GM19035 (cell line): ENCODE measurements at regions not wholly inside any gene's neighbourhood (a gene's known extent, or its start where the extent isn't known, plus 50 kb on each side); places are given as distances from the start of the nearest gene placed in this dataset.
"Not testable (repeated sequence)": the region's sequence is repeated elsewhere in the genome, so short reads cannot be mapped to it uniquely, and the experiment has no call there.

Source experiments
- ATAC-seq: cut with Tn5 transposase; IDR thresholded peaks from one replicate; pipeline ENCODE4 v1.9.1; 2021; ENCODE audit not compliant: unreplicated experiment

- not testable (repeated sequence) for ATAC-seq
These were observed 190.3 kb downstream of the RAB11FIP2 start for GRCh38 chr10:117856426-117856825.

DNA sequence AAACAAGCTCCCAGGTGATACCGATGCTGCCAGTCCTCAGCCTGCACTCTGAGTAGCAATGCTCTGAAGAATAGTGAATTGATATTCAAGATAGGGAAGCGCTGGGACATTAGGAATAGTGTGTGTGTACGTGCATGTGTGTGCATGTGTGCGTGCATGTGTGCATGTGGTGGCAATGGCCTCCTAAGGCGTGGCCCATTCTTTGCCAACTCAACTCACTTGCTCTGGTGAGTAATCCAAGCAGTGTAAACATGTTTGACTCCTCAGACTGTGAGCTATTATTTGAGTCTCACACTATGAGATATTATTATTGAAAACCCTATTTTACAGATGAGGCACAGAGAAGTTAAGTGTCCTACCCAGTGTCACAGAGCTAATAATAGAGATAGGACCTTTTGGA is 186.6 kb downstream of the RAB11FIP2 start:
- ATAC-seq: no peak

DNA sequence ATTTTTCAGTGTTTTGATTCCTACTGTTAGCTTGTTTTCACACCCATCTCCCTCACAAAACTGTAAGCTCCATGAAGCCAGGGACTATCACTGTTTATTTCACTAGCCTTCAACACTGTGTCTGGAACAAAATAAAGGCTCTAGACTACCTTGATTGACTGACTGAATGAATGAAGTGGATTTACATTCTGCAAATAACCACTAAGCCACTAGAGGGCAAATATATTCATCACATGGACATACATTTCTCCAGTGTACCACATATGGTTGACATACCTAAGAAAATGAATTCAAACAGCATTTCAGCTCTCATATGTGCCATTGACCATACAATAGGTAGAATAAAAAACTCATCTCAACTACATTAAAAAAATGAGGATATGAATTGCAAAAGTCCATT is 185.9 kb downstream of the RAB11FIP2 start:
- no peak for ATAC-seq

DNA sequence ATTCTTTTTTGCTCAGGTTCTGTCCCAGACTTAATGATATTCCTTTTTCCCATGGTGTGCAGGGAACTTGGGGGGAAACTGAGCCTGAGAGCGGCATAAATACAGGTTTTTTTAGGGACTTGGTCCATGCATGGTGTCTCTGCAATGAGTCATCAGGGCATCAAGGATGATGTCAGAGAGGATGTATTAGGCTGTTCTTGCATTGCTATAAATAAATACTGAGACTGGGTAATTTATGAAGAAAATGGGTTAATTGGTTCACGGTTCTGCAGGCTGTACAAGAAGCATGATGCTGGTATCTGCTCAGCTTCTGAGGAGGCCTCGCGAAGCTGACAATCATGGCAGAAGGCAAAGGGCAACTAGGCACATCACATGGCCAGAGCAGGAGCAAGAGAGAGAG is 185.4 kb downstream of the RAB11FIP2 start:
- ATAC-seq: no peak

- no peak for ATAC-seq
These were observed 183.0 kb downstream of the RAB11FIP2 start for GRCh38 chr10:117863771-117864170.

GRCh38 chr10:117865945-117866344 is 180.8 kb downstream of the RAB11FIP2 start:
- ATAC-seq: no peak

GRCh38 chr10:117868151-117868550 is 178.6 kb downstream of the RAB11FIP2 start:
- ATAC-seq: no peak

DNA sequence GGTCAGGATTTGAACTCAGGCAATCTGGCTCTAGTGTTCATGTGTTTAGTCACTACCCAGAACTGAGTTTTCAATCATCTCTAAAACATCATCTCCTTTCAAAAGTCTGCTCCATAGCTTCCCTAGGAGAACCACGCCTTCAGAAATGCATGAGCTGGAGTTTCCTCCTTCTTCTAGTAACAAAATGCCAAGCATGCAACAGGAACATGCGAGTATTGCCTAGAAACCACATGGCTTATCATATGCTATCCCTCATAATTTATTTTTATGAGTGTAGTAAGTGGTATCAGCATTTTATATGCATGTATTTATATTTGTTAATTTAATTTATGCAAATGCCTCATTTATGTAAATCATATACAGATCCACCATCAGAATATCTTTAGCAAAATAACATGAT is 170.9 kb downstream of the RAB11FIP2 start:
- ATAC-seq: no peak

DNA sequence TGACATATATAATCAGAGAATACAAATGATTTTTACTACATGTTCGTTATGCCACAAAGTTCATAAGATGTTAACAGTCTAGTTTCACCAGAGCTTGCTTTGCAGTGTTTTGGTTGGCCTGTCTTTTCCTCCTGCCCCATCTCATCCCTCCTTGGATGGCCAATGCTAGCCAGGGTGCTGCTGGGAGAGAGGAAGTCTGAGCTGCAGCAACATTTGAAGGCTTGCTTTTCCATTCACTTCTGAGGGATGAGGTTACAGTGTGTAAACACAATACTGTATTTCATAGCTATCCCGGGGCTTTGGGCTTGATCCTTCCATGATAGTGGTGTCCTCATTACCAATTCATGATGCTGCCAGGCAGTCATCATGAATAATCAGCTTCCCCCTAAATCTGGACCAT is 170.5 kb downstream of the RAB11FIP2 start:
- no peak for ATAC-seq

- no peak for ATAC-seq
These were observed 168.1 kb downstream of the RAB11FIP2 start for GRCh38 chr10:117878626-117879025.

GRCh38 chr10:117884093-117884492 is 162.6 kb downstream of the RAB11FIP2 start:
- no peak for ATAC-seq

DNA sequence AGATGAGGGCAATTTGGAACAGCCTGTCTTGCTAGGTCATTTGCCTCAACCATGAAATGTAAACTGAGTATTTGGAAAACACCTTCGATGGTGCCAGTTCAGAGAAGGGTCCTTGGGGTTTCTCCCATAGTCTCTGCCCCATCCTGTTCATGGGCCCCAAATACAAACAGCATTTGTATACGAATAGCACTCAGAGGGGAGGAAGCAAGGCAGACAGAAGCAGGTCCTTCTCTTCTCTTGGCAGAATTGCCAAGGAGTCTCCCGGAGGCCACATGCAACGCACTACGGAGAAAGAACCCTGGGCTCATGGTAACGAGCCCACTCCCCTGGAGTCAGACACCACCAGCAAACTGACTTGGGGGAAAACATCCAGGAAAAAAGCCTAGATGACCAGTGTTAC is 162.1 kb downstream of the RAB11FIP2 start:
- ATAC-seq: no peak

DNA sequence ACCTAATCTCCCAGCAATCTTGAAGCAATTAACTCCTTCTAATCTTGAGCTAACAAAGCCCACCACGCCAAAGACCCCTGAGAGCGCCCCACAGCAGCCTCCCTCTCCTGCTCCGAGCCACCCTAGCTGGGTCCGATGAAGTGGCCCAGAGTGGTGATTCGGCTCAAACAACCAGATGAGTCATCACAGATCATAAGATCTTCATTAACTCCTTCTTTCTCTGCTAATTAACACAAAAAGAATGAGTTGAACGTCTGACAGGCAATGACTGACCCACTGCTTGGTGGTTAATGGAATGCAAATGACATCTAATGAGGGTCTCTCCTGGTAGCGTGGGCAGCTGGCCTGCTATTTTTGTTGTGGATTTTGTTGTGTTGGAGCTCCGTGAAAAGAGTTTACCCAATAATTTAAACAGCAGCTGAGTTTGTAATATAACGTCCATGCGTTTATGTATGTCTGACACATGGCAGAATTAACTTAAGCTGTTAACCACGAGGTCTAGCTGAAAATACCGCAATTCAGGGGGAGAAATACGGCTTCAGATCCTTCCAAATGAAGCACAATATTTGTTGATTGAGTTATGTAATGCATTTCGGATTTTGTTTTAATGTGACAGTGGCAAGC is 161.4 kb downstream of the RAB11FIP2 start:
- no peak for ATAC-seq

DNA sequence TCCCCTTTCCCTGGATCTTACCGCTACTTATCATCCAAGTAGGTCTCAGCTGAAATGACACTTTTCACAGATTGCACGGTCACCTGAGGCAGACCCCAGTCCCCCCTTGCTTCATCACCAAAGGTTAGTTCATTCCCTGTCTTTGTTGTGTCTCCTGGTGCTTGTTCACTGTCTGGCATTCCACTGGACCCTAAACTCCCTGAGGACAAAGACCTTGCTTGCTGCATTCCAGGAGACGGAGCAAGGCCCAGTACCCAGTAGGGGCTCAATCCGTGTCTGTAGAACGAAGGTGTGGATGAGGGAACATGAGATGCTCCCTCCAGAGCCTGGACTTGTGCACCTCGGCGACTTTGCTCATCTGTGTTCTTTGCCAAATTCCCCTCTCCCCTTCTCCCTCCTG is 160.0 kb downstream of the RAB11FIP2 start:
- no peak for ATAC-seq

GRCh38 chr10:117889664-117890063 is 157.1 kb downstream of the RAB11FIP2 start:
- ATAC-seq: no peak

GRCh38 chr10:117892681-117893220 is 154.0 kb downstream of the RAB11FIP2 start:
- no peak for ATAC-seq

- no peak for ATAC-seq
These were observed 152.4 kb downstream of the RAB11FIP2 start for GRCh38 chr10:117894339-117894738.

DNA sequence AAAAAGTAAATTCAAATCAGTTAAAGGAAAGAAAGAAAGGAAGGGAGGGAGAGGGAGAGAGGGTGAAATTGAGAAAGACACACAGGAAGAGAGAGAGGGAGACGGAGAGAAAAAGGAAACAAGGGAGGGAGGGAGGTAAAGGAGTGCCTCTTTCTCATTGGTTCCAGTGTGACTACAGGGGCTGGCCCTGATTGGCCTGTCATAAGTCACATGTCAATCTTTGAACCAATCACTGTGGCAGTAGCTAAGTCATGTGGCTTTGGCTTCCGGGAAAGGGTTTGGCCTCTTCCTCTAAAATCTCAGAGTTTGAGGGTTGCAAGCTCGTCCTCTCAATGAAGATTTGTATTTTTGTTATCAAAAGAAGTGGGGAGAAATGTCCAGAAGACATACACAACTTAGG is 150.2 kb downstream of the RAB11FIP2 start:
- no peak for ATAC-seq

GRCh38 chr10:117899181-117899683 is 147.5 kb downstream of the RAB11FIP2 start:
- no peak for ATAC-seq

DNA sequence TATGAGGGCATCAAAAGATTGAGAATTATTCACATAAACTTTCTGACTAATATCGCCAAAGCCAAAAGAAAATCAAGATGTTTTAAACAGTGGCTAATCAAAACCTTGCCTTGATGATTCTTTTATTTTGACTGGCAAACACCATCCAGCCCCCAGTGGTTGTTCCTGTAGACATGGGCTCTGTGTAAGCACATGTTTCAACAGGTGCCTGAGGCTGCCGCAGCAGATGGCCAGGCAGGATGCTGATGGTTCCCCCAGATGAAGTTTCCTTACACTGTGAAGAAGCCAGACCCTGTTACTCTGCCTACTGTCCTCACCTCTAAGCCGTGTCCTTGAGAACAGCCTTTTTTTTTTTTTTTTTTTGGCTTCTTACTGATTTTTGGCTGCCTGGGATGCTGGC is 146.5 kb downstream of the RAB11FIP2 start:
- ATAC-seq: no peak

DNA sequence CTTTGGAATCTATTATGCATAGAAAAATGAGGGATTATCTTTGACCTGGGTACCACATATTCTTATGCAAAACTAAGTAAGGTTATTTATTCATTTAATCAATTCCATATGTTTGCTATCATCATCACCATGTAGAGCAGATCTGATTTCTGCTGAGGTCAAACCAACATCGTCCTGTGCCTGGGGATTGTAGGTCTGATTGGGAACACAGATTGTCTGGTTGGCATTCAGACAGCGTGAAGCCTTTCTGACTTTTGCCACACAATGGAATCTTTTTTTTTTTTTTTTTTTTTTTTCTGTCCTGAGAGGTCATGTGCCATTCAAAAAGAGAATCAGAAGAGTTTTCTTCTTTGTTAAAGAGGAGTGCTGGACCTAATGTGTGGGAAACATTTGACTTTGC is 142.9 kb downstream of the RAB11FIP2 start:
- no peak for ATAC-seq

DNA sequence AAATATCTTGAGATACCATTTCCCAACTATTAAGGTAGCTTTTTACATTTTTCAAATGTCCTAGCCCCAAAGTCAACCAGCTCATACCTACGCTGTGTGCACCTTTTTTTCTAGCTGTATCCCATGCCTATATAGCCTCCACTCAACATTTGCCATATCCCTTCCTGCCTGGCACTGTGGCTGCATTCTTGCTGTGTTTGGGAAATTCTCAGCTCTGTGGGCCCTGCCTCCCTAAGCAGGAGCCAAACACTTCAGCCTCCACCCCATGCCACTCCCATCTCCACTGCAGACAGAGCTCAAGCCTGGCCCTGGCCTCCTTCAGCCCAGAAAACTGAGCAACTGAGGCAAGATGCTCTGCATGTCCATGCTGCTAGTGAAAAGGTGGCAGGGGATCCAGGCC is 141.3 kb downstream of the RAB11FIP2 start:
- no peak for ATAC-seq

DNA sequence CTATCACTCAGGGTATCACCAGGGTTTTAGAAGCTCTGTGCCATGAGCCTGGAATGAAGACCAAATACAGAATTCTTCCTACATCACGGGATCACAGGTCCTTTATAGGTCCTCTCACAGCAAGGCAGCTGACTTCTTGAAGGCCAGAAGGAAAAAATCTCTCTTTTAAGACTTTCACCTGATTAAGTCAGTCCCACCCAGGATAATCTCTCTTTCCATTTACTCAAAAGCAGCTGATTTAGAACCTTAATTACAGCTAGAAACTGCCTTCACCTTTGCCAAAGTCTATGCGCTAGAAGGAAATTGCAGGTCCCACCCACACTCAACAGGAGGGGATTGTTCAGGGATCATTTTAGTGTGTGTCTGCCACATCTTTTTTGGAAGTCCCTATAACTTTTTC is 135.1 kb downstream of the RAB11FIP2 start:
- ATAC-seq: no peak
